Brain microvascular endothelial cell (primary cell): ENCODE measurements at regions not wholly inside any gene's neighbourhood (a gene's known extent, or its start where the extent isn't known, plus 50 kb on each side); places are given as distances from the start of the nearest gene placed in this dataset.
"Not testable (repeated sequence)": the region's sequence is repeated elsewhere in the genome, so short reads cannot be mapped to it uniquely, and the experiment has no call there.

Experiments used
- DNase-seq: peaks from one replicate; pipeline ENCODE4 v3.0.0-alpha.2; 2020
- H3K27ac ChIP-seq: fragments of 250-450 bp; sonication (Bioruptor Pico); 2 replicates; pipeline ENCODE4 v1.5.1; 2020; ENCODE audit warnings: mild to moderate bottlenecking, moderate library complexity
- H3K27me3 ChIP-seq: fragments of 250-450 bp; sonication (Bioruptor Pico); replicated peaks from 2 replicates; pipeline ENCODE4 v1.5.1; 2020; ENCODE audit warnings: mild to moderate bottlenecking
- H3K36me3 ChIP-seq: fragments of 250-450 bp; sonication (Bioruptor Pico); replicated peaks from 2 replicates; pipeline ENCODE4 v1.5.1; 2020; ENCODE audit warnings: mild to moderate bottlenecking
- H3K4me3 ChIP-seq: 2 replicates; pipeline ENCODE4 v1.5.1; 2011; ENCODE audit warnings: low read depth, mild to moderate bottlenecking, control low read depth, low read length, moderate library complexity
- in situ Hi-C: cut with HindIII; loops from 2 replicates; pipeline ENCODE4 v1.10.0; 2017; ENCODE audit warnings: low sequenced_read_pairs, low pct_ligation_motif_present
- TF ChIP-seq, protein P1 (sequence below): IDR thresholded peaks from 2 replicates; pipeline ENCODE4 v1.5.1; 2011; ENCODE audit warnings: low read depth, mild to moderate bottlenecking, moderate library complexity, low read length, control low read depth, inconsistent platforms; ENCODE audit errors: missing control alignments

DNA sequence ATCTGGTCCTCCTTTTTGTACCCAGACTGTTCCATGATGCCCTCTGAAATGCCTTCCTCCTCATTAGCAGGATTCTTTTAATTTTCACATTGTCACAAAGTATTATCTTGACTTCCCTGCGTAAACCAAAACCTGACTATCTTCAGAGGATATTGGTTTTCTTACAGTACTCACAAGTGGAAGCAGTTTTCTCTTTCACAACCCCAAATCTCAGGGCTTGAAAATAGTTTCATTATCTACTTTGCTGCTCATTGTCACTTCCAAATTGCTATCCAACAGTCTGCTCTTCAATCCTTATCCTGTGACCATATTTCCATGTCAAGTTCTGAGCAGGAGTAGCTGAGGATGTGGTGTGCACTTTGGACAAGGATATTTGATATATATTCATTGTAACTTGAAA, 324.1 kb downstream of the FAM170A start:
- DNase-seq, result no peak
- Histone ChIP-seq H3K4me3 (no peak overlapping the region), H3K27ac (no peak overlapping the region), H3K36me3 (no peaks in the 10 kb centered on the region), H3K27me3 (no peaks in the 10 kb centered on the region)
- TF ChIP-seq, protein P1, sequence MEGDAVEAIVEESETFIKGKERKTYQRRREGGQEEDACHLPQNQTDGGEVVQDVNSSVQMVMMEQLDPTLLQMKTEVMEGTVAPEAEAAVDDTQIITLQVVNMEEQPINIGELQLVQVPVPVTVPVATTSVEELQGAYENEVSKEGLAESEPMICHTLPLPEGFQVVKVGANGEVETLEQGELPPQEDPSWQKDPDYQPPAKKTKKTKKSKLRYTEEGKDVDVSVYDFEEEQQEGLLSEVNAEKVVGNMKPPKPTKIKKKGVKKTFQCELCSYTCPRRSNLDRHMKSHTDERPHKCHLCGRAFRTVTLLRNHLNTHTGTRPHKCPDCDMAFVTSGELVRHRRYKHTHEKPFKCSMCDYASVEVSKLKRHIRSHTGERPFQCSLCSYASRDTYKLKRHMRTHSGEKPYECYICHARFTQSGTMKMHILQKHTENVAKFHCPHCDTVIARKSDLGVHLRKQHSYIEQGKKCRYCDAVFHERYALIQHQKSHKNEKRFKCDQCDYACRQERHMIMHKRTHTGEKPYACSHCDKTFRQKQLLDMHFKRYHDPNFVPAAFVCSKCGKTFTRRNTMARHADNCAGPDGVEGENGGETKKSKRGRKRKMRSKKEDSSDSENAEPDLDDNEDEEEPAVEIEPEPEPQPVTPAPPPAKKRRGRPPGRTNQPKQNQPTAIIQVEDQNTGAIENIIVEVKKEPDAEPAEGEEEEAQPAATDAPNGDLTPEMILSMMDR, result no peak
- in situ Hi-C loops, result no loop called here

- Histone ChIP-seq H3K36me3 (no peaks in the 10 kb centered on the region), H3K27ac (no peak overlapping the region), H3K27me3 (no peaks in the 10 kb centered on the region), H3K4me3 (no peak overlapping the region)
- DNase-seq, result no peak
- in situ Hi-C loops, result no loop called here
- TF ChIP-seq, protein P1, result no peak
These were observed 324.7 kb downstream of the FAM170A start for GRCh38 chr5:119954106-119954505.

- TF ChIP-seq, protein P1, result no peak
- Histone ChIP-seq H3K27ac (no peak overlapping the region), H3K36me3 (no peaks in the 10 kb centered on the region), H3K27me3 (no peaks in the 10 kb centered on the region), H3K4me3 (no peak overlapping the region)
- no peak for DNase-seq
- in situ Hi-C loops, result no loop called here
These were observed 332.6 kb downstream of the FAM170A start for GRCh38 chr5:119961993-119962392.

GRCh38 chr5:119966028-119966427, 336.7 kb downstream of the FAM170A start:
- TF ChIP-seq, protein P1, result no peak
- Histone ChIP-seq H3K27ac (no peak overlapping the region), H3K27me3 (no peaks in the 10 kb centered on the region), H3K4me3 (no peak overlapping the region), H3K36me3 (no peaks in the 10 kb centered on the region)
- no peak for DNase-seq
- in situ Hi-C loops, result no loop called here

DNA sequence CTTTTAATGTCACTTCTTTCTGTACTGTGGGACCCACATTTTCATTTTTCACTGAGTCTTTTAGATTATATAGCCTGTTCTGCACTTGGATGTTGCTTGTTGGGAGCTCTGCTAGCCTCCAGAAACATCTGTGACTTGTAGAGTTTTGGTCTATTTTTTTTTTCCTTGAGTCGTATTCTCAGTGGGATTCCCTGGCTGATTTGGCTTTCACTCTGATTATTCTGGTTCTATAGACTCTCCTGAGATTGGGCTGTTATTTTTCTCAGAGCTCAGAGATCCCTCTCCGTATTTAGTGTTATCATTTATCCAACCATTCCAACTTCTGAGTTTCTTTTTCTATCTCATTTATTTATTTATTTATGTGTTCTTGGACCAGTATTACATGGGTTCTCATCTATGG, 339.3 kb downstream of the FAM170A start:
- TF ChIP-seq, protein P1, result no peak
- in situ Hi-C loops, result no loop called here
- no peak for DNase-seq
- H3K27me3 ChIP-seq, result no peaks in the 10 kb centered on the region
- no peak overlapping the region for H3K4me3 ChIP-seq
- no peak overlapping the region for H3K27ac ChIP-seq
- H3K36me3 ChIP-seq, result no peaks in the 10 kb centered on the region

DNA sequence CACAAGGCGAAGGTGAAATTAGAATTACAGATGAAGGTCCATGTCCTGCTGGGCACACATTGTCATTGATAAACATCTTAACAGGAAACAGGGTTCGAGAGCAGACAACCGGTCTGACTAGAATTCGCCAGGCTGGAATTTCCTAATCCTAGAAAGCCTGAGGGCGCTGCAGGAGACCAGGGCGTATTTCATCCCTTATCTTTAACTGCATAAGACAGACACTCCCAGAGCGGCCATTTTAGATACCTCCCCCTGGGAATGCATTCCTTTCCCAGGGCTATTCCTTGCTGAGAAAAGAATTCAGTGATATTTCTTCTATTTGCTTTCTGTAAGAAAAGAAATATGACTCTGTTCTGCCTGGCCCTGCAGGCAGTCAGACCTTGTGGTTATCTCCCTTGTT, 357.7 kb downstream of the FAM170A start:
- H3K27me3 ChIP-seq, in situ Hi-C loops, H3K36me3 ChIP-seq, H3K27ac ChIP-seq, H3K4me3 ChIP-seq: not testable (repeated sequence)
- peak; percentile 11 for DNase-seq

DNA sequence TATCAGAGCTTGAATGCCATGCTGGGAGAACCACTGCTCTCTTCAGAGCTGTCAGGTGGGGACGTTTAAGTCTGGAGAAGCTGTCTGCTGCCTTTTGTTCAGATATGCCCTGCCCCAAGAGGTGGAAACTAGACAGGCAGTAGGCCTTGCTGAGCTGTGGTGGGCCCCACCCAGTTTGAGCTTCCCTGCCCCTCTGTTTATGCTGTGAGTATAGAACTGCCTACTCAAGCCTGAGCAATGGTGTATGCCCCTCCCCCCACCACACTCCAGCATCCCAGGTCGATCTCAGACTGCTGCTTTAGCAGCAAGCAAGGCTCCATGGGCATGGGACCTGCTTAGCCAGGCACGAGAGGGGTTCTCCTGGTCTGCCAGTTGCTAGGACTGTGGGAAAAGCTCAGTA, 362.3 kb downstream of the FAM170A start:
- TF ChIP-seq, protein P1, result no peak
- in situ Hi-C loops, result no loop called here
- H3K27ac ChIP-seq, result no peak overlapping the region
- H3K27me3 ChIP-seq, result no peaks in the 10 kb centered on the region
- H3K4me3 ChIP-seq, result no peak overlapping the region
- no peaks in the 10 kb centered on the region for H3K36me3 ChIP-seq
- no peak for DNase-seq
